GM18868 (cell line): ENCODE measurements at regions not wholly inside any gene's neighbourhood (a gene's known extent, or its start where the extent isn't known, plus 50 kb on each side); places are given as distances from the start of the nearest gene placed in this dataset.
"Not testable (repeated sequence)": the region's sequence is repeated elsewhere in the genome, so short reads cannot be mapped to it uniquely, and the experiment has no call there.

Source experiments
- ATAC-seq: cut with Tn5 transposase; IDR thresholded peaks from one replicate; pipeline ENCODE4 v1.9.1; 2021; ENCODE audit warnings: mild to moderate bottlenecking, moderate library complexity; ENCODE audit not compliant: unreplicated experiment

DNA sequence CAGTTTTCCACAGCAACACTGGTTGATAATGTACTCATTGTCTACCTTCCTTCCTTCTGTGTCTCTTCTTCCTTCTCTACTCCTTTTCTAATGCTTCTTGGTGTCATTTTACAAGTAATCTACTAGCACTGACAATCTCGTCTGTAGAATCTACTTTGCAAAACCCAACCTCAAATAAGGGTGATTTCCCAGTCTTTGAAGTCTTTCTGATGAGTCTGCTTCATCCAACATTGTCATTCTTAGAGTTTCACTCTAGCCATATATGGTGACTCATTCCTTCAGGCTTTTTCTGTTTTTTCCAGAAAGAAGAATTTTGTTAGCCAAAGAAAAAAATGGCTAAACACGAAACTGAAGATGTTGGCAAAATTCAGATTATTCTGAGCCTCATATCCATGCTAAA lies 288.7 kb downstream of the MBD2 start:
- peak; percentile 44 for ATAC-seq

DNA sequence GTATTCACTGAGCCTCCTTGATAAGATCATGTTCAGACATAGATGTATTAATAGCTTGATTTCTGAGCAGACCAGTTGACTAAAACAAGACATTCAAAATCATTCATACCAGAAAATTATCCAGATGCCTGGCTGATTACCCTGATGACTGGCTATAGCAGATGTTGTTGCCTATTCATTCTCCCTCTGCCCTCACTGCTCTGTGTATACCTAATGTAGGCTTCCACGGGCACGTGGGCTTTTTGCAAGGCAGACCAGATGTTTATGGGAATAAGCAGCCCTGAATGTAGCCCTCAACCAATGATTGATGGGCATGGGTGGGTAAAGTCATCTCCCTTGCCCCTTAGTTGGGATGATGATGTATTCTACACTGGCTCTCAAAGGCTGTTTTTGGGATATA lies 289.1 kb downstream of the MBD2 start:
- ATAC-seq = no peak

DNA sequence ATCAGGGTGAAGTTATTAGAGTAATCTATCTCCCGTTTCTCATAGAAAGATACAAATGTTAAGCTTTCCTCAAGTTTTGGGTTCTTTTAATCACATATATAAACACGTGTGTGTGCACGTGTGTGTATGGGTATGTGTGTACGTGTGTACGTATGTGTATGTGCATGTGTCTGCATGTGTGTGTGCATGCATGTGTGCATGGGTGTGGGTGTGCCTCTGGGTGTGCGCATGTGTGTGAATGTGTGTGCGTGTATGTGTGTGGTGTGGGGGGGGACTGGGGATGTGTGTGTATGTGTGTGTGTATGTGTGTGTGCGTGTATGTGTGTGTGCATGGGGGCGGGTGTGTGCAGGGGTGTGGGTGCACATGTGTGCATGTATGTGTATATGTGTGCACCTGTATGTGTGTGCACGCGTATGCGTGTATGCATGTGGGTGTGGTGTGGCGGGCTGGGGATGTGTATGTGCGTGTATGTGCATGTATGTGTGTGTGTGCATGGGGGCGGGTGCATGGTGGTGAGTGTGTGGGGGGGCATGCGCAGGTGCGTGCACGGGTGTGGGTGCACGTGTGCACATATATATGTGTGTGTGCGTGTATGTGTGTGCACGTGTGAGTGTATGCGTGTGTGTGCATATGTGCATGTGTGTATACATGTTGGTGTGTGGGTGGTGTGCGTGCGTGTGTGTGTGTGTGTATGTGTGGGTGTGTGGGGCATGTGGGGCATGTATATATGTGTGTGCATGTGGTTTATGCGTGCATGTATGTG lies 304.0 kb downstream of the MBD2 start:
- ATAC-seq = no peak

DNA sequence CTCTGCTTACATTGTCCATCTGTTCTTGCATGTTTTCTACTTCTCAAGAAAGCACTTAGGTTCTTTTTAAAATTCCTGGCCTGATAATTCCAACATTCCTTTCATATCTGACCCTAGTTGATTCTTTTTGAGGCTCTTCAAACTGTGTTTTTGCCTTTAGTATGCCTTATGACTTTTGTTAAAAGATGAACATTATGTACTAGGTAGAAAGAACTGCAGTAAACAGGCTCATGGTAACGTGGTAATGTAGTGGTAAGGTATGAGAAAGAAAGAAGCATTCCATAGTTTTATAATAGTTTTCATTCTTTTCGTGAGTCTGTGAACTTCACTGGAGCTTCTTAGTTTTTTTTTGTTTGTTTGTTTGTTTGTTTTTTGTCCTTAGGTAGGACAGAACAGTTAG lies 306.4 kb downstream of the MBD2 start:
- ATAC-seq = no peak

DNA sequence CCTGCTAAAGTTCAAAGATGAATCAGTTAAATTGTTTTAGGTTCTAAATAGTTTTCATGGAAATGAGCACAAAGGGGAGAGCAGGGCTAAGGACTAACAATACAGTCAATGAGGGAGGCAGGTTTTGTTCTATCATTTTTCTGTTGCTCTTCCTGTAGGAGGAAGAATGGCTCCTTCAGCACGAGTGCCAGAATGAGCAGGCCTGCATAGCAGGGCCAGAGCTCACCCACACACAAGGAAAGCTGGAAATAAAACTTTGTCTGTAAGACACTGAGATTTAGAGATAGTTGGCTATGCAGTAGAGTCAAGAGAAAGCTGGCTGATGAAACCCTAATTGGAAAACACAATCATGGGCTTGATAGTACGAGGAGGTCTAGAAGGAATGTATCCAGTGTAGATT lies 313.3 kb downstream of the MBD2 start:
- ATAC-seq = no peak

DNA sequence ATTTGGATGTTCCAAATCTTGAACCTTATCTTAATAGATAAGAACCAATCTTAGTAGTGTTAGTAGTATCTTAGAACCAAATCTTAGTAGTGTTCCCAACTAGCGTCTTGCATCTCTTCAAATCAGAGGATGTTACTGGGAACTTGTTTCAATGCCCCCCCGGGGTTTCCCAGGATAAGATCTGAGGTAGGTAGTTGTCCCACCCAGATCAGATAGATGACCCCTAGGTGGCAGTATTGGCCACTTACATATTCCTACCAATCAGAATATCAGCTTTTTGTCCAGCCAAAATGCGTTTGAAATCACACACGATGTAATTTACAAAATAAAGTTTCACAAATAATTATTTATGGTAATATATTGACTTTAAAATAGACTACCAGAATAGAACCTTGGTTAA lies 314.8 kb downstream of the MBD2 start:
- ATAC-seq = no peak

DNA sequence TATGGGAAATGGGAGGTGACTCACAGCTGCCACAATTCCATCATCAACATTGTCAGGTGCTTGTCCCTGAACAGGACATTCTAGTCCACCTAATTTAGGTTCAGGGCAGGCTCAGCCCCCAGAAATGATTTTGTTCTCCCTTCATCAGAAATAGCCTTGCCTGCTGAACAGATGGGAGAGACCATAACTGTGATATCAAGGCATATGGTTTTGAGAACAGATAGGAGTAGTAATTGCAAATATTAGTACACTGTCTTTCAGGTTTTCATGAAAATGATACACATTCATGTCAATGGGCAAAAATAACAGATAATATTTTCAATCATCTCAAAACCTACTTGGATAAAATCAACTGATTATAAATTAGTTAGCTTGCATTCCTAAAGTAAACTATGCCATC lies 316.5 kb downstream of the MBD2 start:
- ATAC-seq = no peak

DNA sequence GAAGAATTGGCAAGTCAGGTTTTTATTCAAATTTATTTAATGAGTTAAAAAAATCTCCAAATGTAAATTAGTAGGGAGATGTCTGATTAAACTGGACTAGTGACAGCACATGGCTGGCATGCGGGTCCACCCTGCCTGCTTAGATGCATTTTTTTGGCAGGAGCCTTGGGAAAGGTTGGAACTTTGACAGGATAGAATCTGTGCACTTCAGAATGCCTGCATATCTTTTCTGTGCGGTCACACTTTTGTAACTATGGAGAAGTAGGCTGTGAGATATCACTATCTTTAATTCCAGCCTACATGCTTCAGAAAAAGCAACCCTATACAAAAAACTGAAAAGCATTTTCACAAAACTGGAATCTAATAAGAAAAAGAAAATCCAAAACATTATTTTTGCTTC lies 317.8 kb downstream of the MBD2 start:
- no peak for ATAC-seq

DNA sequence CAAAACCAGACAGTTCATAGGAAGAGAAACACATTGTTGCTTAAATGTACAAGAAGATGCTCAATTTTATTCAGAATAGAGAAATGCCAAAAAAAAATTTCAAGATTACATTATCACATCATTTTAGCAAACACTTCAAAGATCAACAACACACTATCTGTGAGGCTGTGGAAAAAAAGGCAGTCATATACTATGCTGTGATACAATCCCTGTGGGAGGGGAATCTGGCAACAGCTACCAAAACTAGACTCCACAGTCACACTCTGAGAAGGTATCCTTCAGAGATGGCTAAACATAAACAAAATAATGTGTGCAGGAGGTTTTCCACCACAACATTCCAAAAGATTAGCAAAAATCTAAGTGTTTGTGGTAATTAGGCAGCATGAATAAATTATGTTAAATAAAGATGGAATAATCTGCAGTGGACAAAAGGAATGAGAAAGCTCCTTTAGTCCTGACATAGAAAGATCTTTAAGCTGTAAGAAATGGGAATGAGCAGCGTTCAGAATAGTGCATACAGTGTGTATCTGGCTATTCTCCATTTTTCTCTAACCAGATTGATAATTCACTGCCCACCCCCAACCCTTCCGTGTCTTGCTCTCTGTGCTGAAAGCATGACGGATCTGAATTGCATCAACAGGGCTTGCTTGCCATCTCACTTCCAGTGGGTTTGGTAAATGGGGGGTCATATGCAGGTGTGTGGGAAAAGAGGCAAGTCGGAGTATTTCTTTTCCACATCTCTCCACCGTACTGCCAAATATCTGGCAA lies 329.6 kb downstream of the MBD2 start:
- no peak for ATAC-seq

DNA sequence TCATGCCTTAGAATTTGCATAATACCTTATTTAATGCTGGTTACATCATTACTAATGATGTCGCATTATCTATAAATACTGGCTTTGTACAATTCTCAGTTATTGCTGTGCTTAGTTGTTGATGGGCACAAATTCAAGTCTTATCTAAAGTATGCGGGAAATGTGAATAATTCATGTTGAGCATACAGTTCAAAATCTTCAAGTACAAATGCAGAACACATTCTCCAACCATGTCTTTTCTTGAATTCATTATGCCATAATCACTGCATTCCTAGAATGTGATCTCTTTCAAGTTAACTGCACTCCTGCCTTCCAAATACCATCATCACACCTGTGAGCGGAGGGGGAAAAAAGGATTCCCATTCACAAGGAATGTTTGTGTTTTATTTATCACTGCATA lies 337.0 kb downstream of the MBD2 start:
- ATAC-seq = no peak

DNA sequence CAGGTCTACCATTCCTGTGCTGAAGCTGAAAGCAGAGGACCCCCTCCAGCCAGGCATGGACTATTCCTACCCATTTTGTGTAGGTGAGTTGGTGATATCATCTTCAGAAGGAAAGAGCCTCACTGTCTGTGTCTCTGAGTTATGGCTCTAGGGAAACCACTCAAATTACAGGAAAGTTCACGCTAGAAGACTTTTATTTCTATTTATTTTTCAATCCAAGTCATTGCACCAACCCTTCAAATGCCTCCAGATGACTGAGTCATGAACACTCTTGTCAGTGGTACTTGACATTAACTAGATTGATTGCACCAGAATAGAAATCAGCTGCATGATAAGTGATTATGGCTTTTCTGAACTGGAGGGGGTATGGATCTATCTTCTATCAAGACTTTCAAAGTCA lies 338.4 kb downstream of the MBD2 start:
- no peak for ATAC-seq

DNA sequence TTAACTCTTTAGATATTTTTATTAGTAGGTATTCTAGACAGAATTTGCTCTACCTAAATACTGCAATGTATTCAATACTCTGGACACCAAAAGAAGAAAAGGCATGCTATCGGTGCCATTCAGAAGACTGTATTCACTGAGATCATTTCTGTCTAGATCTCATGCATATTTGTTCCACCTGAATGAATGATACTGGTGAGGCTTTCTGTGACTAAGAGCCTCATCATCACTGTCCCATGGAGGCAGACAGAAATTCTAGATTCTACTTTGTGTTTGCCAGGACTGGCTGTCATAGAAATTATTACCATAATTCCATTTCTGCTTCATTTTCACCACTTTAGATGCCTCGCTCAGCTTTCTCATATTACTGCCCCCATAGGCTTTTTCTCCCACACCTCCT lies 340.7 kb downstream of the MBD2 start:
- no peak for ATAC-seq

DNA sequence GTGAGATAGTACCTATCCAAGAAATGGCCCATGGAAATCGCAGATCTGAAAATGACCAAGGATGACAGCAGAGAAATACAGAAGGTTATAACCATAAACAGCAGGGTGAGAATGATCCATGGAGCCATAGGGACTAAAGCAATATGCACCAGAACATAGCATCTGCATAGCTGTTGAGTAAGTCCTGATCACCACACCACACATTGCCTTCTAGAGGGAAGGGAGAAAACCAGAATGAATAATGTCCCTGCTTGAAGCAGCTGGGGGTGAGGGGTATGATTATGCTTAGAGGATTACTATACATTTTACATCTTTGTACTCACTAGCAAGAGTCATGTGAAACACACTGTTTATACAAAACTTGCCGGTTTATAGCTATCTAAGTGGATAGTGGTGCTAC lies 350.4 kb downstream of the MBD2 start:
- no peak for ATAC-seq

DNA sequence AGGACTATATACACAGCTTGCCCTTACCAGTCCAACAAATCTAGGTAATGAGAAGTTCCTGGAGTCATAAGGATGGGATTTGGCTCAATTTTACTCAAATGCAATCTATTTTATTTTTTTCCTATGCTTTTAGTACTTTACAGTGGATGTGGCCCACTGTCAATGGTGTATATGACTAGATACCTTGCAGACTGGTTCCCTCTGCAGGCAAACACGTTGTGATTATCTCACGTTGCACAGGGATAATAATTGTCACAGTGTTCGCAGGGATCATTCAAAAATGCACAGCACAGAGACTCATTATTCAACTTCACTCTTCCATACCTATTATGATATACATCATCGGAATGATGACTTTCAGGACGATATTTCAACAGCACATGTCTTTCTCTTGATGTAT lies 359.7 kb downstream of the MBD2 start:
- ATAC-seq = no peak

DNA sequence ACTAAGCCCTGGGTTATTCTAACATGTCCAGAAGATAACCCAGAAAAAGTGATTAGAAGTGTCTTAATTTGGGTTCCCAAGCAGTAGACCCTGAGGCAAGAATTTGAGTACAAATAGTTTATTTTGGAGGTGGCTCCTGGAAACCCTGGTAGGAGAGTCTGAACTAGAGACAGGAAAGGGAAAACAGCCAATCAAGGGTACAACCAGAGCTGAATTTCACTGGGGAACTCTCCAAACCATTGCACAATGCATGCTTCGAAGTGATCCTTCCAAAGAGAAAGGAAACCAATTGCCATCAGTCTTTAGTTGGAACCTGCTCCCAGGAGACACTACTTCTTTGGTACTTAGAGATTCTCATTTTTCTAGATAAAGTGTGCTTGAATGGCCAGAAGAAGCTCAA lies 361.5 kb downstream of the MBD2 start:
- no peak for ATAC-seq

DNA sequence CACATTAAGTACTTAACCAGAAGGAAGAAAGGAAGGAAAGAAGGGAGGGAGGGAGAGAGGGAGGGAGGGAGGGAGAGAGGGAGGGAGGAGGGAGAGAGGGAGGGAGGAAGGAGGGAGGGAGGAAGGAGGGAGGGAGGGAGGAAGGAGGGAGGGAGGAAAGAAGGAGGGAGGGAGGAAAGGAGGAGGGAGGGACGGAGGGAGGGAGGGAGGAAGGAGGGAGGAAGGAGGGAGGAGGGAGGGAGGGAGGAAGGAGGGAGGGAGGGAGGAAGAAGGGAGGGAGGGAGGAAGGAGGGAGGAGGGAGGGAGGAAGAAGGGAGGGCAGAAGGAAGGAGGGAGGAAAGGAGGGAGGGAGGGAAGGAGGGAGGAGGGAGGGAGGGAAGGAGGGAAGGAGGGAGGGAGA lies 363.3 kb downstream of the MBD2 start:
- ATAC-seq = no peak

DNA sequence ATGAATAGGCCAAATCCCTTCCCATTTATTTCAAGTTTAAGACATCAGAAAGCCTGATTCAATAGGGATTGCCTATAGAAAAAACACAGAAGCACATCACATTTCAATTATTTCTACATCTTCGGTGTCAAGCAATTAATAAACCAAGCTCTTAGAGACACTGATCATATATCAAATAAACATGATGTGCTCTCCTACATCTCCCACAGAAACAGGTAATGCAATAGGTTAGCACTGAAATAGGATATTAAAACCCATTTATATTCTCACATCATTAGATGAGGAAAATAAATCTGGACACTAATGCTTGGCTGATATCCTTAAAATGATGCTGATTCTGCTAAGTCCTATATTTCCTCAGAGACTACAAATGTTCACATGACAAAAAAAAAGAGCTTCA lies 364.7 kb downstream of the MBD2 start:
- no peak for ATAC-seq

DNA sequence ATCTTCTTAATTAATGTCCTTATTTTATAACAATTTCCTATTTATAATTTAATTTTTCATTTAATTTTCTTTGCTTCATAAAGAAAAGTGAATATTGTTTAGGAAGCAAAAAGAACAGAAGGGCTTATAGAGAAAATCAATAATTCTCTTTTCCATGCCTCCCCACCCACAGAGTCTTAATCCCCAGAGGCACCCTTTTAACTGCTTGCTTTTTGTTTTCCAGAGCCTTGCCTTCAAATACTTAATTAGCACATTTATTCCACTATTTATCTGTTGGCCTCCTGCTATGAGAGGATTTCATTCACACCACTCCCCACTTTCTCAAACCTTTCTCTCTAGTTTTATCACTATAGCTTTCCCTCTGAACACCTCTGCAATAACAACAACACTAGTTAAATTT lies 373.6 kb downstream of the MBD2 start:
- no peak for ATAC-seq

DNA sequence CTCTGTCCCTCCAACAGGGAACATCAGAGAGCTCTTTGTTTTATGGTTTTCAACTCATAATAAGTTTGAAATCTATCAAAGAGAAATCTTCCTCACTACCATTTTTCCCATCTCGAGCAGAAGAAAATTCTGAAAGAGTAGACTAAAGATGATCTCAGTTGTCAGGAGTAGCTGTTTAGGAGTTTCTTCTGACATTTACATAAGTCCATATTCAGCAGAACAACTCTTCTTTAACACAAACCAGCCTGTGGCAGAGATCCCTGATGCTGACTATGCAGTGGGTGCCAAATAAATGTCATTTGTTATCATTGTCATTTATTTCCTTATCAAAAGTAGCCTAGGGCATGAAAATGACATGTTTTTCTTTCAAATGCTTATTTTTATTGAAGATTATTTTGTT lies 380.7 kb downstream of the MBD2 start:
- ATAC-seq = no peak

DNA sequence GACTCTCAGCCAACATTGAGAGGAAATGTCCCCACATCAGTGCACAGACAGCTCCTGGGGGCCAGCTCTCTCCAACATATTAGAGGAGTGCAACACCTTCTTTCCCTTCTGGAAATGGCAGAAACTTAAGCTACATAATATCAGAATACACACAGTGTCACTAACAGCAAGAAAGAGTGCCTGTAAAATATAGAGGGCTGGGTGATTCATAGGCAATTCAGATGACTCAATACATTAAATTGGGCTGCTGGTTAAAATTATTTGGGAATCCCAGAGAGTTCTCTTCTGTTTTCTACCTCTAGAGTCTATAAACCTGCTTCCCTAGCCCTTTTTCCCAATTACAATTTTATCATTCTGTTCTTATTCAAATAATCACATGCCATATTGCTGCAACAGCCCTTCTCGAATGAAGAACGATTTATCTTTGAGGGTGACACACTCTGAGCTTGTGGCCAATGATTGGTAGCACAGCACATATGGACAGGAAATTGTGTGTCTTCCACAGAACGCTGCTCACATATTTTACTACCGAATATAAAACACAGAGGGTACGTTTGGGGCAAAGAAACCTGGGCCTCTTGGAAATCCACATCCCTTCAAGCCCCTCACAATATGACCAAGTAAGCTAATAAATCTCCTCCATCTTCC lies 381.2 kb downstream of the MBD2 start:
- ATAC-seq = no peak

DNA sequence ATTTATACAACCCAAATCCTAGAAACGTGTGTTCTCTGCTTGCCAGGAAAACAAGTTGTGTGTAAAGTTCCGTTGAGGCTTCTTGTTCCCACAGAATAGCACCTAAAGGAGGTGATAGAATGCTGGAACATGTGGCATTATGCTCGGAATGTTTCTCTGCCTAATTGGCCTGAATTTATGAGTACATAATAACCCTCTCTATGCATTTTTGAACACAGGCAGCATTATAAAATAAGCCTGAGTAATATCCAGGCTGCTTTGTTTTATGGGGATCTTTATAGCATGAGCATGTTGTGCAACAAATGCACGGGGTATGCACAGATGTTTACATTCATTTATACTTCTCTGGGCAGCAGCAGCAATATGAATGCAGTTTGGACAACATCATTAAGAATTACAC lies 385.7 kb downstream of the MBD2 start:
- no peak for ATAC-seq

DNA sequence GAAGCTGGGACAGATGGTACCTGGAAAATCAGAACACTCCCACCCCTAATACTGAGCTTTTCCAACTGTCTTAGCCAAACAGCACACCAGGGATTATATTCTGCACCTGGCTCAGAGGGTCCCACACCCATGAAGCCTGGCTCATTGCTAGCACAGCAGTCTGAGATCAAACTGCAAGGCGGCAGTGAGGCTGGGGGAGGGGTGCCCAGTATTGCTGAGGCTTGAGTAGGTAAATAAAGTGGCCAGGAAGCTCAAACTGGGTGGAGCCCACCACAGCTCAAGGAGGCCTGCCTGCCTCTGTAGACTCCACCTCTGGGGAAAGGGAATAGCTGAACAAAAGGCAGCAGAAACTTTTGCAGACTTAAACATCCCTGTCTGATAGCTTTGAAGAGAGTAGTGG lies 403.3 kb downstream of the MBD2 start:
- not testable (repeated sequence) for ATAC-seq
